NOMO-1 treated with DMSO at 0.1 percent for 48 hours (cell line): ENCODE measurements at regions not wholly inside any gene's neighbourhood (a gene's known extent, or its start where the extent isn't known, plus 50 kb on each side); places are given as distances from the start of the nearest gene placed in this dataset.
A peak's percentile ranks its signal among the peaks of the same experiment; 100 is the strongest.
"Not testable (repeated sequence)": the region's sequence is repeated elsewhere in the genome, so short reads cannot be mapped to it uniquely, and the experiment has no call there.

Source experiments
- DNase-seq: peaks from one replicate; lab custom pipeline; 2025; ENCODE audit not compliant: unreplicated experiment; lab: John Stamatoyannopoulos, UW

DNA sequence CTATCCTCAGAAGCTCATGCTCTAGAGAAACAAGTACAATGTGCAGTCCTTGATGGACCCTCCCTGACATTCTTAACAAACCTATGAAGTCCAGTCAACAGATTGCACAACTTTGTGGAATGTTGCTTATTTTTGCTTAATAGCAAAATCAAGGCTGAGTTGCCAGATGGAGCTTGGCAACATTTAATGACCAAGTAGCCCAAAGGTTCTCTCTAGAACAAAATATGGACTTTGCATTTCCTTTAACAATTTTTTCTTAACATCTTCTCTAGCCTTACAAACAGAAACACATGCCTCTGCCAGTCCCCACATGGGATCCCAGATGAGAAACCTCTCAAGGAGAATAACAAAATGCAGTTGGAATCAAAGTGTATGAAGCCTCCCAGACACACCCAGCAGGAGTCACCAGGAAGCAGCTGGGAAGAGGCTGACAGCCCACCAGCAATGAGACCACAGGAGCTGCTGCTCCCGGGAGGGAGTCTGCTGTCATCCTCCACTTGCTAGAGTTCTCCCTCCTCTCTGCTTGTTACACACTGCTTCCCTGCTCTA, 422.5 kb upstream of the CDIN1 start:
- no peak for DNase-seq

DNA sequence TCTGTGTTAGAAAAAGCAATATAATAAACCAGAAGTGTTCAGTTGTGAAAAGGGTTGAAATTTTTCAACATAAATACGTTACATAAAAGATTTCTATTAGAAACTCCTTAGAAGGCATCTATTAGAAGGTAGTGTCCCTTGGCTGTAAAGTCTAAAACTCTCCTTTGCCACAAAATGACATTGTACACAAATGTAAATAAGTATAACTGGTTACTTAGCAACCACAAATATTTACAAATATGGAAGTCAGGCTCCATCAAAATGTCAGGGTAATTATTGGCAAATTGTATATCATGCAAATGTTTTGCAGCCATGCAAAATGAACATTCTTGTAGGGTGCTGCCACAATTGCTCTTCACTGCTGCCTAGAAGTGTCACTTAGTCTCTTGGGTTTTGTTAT, 419.1 kb upstream of the CDIN1 start:
- no peak for DNase-seq

DNA sequence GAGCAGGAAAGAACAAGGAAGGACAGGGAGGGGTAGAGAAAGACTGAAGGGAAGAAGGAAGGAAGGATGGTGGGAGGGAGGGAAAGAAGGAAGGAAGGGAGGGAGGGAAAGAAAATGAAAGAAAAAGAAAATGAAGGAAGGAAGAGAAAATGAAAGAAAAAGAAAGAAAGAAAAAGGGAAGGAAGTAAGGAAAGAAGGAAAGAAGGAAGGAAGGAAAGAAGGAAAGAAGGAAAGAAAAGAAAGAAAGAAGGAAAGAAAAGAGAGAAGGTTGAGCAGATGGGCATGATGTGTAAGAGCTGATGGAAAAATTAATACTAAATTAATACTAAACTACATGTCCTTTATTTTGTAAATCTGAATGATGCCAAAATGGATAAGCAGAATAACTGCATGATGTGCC, 418.3 kb upstream of the CDIN1 start:
- DNase-seq, result no peak

DNA sequence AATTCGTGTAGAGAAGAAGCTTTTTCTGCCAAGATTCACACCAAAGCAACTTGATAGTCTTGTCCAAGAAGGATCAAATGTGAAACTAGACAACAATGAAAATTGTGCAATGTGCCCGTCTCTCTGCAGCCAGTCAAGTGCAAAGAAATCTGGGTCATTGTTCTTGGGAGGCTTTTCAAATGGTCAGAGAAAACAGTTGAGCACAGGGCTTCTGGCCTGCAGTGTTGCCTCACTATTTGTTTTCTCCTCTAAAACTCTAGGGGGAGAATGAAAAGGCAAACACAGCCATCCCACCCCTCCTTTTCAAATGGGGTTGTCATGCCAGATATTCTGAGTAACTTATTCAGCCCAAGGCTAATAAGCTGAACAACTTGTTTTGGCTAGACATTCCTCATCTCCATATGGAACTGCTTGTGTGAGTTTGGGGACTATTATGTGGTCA, 417.6 kb upstream of the CDIN1 start:
- DNase-seq, result no peak

DNA sequence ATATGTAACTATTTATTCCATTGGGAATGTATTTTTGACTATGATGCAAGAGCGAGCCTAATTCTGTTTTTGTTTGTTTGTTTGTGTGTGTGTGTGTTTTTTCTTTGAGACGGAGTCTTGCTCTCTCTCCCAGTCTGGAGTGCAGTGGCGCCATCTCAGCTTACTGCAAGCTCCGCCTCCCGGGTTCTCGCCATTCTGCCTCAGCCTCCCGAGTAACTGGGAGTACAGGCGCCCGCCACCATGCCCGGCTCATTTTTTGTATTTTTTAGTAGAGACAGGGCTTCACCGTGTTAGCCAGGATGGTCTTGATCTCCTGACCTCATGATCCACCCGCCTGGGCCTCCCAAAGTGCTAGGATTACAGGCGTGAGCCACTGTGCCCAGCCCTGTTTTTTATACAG, 415.4 kb upstream of the CDIN1 start:
- not testable (repeated sequence) for DNase-seq

DNA sequence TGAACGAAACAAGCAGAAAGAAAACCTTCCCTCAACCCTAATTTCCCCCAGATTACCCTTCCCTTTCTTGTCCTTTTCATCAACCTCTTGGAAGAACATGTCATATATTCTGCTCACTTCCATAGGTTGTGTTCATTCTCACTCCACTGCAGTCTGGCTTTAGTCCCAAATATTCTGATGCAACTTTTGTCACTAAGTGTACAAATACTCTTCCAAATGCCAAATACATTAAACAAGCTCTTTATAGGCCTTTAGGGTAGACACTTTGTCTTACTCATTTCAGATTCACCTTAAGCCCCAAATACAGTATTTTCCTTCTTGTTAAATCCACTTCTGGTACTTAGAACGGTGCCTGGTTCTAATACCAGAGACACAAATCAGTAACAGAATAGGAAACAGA, 406.5 kb upstream of the CDIN1 start:
- no peak for DNase-seq

- no peak for DNase-seq
Observed at GRCh38 chr15:36175186-36175740, 404.2 kb upstream of the CDIN1 start.

- no peak for DNase-seq
Observed at GRCh38 chr15:36175741-36176291, 403.6 kb upstream of the CDIN1 start.

DNA sequence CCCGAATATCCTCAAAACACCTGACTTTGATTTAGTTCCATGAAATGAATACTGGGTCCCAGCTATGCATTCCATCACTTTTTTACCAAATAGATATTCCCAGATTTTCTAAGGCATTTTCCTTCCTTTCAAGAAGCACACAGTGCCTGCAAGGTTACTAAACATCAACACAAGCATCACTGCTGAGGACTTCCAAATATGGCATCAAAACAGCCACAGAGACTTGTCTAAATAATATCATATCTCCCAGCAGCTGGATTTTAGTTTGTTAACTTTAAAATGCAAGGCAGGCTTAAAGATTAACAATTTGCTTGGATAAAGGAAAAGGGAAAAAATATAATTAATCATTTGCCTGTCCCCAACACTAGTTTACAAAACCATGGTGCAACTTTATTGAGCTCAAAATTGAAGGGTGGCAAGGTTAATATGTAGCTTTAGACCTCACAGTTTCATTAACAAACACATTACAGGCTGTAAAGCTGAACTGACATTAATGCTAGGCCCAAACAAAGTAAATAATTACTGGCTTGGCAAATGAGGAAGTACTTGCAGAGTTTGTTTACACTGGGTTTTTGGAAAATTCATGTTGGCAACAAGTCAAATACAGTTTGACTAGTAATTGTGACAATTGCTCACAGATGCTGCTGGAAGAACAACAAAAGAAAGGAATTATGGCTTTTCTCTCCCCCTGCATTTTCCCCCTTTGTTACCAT, 401.7 kb upstream of the CDIN1 start:
- peak; percentile 2 for DNase-seq

- DNase-seq, result no peak
Observed at GRCh38 chr15:36178303-36178633, 401.2 kb upstream of the CDIN1 start.

DNA sequence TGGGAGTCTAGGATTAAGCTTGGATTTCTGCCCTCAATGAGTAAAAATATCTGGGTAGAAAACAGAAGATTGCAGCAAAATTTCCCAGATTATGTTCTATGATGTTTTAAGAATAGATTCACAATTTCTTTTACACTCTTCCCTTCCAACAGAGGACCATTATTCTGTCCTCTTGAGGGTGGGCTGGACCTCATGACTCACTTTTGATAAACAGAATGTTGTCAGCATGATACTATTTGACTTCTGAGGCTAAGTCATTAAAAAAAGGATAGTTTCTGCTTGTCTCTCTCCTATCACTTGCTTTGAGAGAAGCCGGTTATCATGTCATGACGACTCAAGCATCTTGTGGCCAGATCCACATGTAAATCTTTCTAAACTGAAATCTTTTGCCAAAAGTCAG, 396.2 kb upstream of the CDIN1 start:
- no peak for DNase-seq

DNA sequence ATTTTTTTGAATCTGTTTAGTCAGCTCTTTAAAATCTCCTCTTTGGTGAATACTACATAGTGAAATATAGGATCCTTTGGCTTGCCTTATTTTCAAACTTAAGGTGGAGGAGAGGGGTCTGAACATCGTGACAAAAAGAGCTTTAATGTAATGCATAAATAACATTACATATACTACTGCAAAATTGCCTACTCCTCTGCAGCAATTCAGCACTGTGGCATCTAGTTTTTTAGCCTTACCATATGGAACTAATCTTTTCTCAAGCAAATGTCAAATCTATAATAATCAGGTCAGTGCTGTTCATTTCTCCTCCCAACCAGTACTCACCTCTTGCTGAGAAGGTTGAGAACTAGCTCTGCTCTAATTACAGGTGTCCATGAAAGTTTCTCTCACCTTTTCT, 394.0 kb upstream of the CDIN1 start:
- DNase-seq, result no peak

GRCh38 chr15:36185845-36186244, 393.6 kb upstream of the CDIN1 start:
- no peak for DNase-seq

GRCh38 chr15:36186376-36186775, 393.1 kb upstream of the CDIN1 start:
- peak; percentile 34 for DNase-seq

- no peak for DNase-seq
Observed at GRCh38 chr15:36191459-36191858, 388.0 kb upstream of the CDIN1 start.

DNA sequence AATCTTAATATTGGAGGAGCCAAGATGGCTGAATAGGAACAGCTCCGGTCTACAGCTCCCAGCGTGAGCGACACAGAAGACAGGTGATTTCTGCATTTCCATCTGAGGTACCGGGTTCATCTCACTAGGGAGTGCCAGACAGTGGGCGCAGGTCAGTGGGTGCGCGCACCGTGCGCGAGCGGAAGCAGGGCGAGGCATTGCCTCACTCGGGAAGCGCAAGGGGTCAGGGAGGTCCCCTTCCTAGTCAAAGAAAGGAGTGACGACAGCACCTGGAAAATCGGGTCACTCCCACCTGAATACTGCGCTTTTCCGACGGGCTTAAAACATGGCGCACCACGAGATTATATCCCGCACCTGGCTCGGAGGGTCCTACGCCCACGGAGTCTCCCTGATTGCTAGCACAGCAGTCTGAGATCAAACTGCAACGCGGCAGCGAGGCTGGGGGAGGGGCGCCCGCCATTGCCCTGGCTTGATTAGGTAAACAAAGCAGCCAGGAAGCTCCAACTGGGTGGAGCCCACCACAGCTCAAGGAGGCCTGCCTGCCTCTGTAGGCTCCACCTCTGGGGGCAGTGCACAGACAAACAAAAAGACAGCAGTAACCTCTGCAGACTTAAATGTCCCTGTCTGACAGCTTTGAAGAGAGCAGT, 383.9 kb upstream of the CDIN1 start:
- DNase-seq, result not testable (repeated sequence)

- peak; percentile 8 for DNase-seq
Observed at GRCh38 chr15:36208868-36209582, 370.4 kb upstream of the CDIN1 start.

DNA sequence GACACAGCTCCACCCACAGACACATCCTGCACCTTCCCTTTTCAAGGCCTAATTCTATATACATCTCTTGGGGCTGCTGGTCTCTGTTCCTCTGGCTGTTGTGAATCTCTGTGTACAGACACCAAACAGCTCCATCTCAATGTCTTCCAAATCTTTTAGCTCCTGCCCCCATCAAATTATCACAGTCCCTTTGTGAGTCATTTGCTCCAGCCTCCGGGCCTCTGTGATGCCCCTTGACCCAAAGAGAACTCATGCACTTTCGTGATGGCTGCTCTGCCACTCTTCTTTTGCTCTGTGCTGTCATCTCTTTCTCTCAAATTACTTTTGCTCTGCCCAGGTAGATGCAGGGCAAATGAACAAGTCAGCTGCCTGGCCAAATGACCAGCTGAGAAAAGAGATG, 369.0 kb upstream of the CDIN1 start:
- DNase-seq, result no peak

GRCh38 chr15:36218322-36218721, 361.1 kb upstream of the CDIN1 start:
- no peak for DNase-seq

GRCh38 chr15:36218991-36219390, 360.4 kb upstream of the CDIN1 start:
- DNase-seq, result no peak

DNA sequence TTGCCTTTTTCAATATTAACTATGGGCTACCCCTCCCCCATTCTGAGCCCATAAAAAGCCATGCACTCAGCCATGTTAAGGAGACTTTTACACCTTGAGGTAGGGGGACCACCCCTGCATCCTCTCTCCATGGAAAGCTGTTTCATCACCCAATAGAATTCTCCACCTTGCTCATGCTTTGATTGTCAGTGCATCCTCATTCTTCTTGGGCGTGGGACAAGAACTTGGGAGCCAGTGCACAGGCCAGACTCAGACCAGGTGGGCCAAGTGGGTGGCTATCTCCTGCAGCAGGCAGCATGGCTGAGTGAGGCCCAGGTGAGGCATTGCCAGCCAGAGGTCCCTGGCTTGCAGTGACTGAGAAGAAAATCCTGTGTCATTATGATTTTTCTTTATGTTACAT, 357.4 kb upstream of the CDIN1 start:
- DNase-seq, result no peak
